ENCODE measurements at regions not wholly inside any gene's neighbourhood (a gene's known extent, or its start where the extent isn't known, plus 50 kb on each side); places are given as distances from the start of the nearest gene placed in this dataset.

GRCh38 chr9:90010793-90011192 is 406.0 kb downstream of the GADD45G start (continued):
- TF ChIP-seq, protein P1, sequence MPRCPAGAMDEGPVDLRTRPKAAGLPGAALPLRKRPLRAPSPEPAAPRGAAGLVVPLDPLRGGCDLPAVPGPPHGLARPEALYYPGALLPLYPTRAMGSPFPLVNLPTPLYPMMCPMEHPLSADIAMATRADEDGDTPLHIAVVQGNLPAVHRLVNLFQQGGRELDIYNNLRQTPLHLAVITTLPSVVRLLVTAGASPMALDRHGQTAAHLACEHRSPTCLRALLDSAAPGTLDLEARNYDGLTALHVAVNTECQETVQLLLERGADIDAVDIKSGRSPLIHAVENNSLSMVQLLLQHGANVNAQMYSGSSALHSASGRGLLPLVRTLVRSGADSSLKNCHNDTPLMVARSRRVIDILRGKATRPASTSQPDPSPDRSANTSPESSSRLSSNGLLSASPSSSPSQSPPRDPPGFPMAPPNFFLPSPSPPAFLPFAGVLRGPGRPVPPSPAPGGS (IDR thresholded peaks at IDR 0.05; ENCODE audit: borderline replicate concordance, insufficient read depth, low read depth, low read length, poor library complexity, severe bottlenecking) = no peak
- TF ChIP-seq BHLHE40 (IDR thresholded peaks at IDR 0.05; ENCODE audit: borderline replicate concordance in 1 of 2, low read depth in 2 of 2, low read length in 1 of 2) (no peak), MYC (IDR thresholded peaks at IDR 0.05; ENCODE audit: insufficient read depth, insufficient read length, insufficient replicate concordance, low read length, severe bottlenecking) (no peak), EP300 (IDR thresholded peaks at IDR 0.05; ENCODE audit: borderline replicate concordance in 1 of 2, control insufficient read depth in 1 of 2, low read depth in 2 of 2, low read length in 2 of 2) (no peak), SUZ12 (IDR thresholded peaks at IDR 0.05; ENCODE audit: unreplicated experiment) (no peak)

DNA sequence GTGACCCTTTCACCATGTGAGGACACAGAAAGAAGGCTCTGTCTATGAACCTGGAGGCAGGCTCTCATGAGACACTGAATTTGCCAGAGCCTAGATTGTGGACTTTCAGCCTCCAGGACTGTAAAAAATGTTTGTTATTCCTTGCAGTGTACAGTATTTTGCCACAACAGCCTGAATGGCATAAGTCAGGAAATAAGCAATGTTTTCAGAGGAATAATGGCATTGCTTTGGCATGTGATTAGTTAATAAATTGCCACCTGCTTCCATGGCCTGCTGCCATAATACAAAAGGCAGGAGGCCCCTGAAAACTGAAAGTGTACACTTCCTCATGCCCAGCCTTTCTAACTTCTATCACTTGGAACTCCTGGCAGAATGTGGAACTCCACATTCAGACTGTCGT is 408.1 kb downstream of the GADD45G start:
- no peaks in the 10 kb centered on the region for H4K20me1 ChIP-seq (ENCODE audit: control insufficient read depth, insufficient read depth)
- H3K36me3 ChIP-seq (ENCODE audit: control insufficient read depth in 2 of 2, insufficient read depth in 2 of 2, low read length in 1 of 2) = no peaks in the 10 kb centered on the region
- no peak overlapping the region for H3K4me2 ChIP-seq (ENCODE audit: control insufficient read depth, insufficient read depth)
- RAD21 ChIA-PET (ENCODE audit: unreplicated experiment) = no interaction called here
- intact Hi-C loops (cut with micrococcal nuclease; ENCODE audit: unreplicated experiment) = no loop called here
- ATAC-seq (no peak), DNase-seq (ENCODE audit: low read depth, low spot score) (no peak), FAIRE-seq (no peak)
- no peak overlapping the region for H3K9ac ChIP-seq (ENCODE audit: control insufficient read depth, insufficient read depth, low read length)
- no TSS peak for BruUV-seq (replicated peaks)
- no peak overlapping the region for H3K4me3 ChIP-seq
- in situ Hi-C loops (cut with MboI) = no loop called here
- POLR2A ChIA-PET = no interaction called here
- SMC1A ChIA-PET (ENCODE audit: uncharacterized antibody, unreplicated experiment) = interaction anchor here (1.1 kb wide), 1 partner anchor 12 kb away, joined by 4 read pairs; no protein-coding TSS in a partner anchor
- no peak overlapping the region for H3K27ac ChIP-seq (ENCODE audit: control insufficient read depth, insufficient read depth)
- 0% methylated on average over 1 of the region's 1 CpG for WGBS (ENCODE audit: insufficient coverage, insufficient replicate concordance, low lambda C conversion rate, missing lambda C conversion rate)
- no peaks in the 10 kb centered on the region for H3K27me3 ChIP-seq (replicated peaks in 1 of 2; ENCODE audit: control insufficient read depth in 2 of 2, insufficient read depth in 2 of 2, low read length in 1 of 2)
- H3K79me2 ChIP-seq (ENCODE audit: control insufficient read depth, insufficient read depth, low read length) = no peaks in the 10 kb centered on the region
- H3K4me1 ChIP-seq (ENCODE audit: control insufficient read depth, insufficient read depth, low read length) = no peaks in the 10 kb centered on the region
- CTCF ChIA-PET = no interaction called here
- no peaks in the 10 kb centered on the region for H3K9me3 ChIP-seq (replicated peaks; ENCODE audit: control insufficient read depth, insufficient read depth, low read length)
- TF ChIP-seq NFYA (IDR thresholded peaks at IDR 0.05; ENCODE audit: borderline replicate concordance, low read depth, low read length) (no peak), MYC (IDR thresholded peaks at IDR 0.05; ENCODE audit: insufficient read depth, insufficient read length, insufficient replicate concordance, low read length, severe bottlenecking) (no peak), YY1 (IDR thresholded peaks at IDR 0.05; ENCODE audit: low read depth, low read length) (no peak), ASH2L (IDR thresholded peaks at IDR 0.05; ENCODE audit: borderline replicate concordance, low read depth) (no peak), SREBF2 (IDR thresholded peaks at IDR 0.05; ENCODE audit: low read length) (no peak), HCFC1 (IDR thresholded peaks at IDR 0.05; ENCODE audit: low read length) (no peak), TARDBP (IDR thresholded peaks at IDR 0.05; ENCODE audit: borderline replicate concordance) (no peak), CBFB (IDR thresholded peaks at IDR 0.05; ENCODE audit: low read depth) (no peak), PBX3 (IDR thresholded peaks at IDR 0.05; ENCODE audit: insufficient replicate concordance, low read depth, low read length) (no peak)
- no peak overlapping the region for H2AFZ ChIP-seq (ENCODE audit: control insufficient read depth, low read depth, low read length)
